ENCODE measurements at regions not wholly inside any gene's neighbourhood (a gene's known extent, or its start where the extent isn't known, plus 50 kb on each side); places are given as distances from the start of the nearest gene placed in this dataset.
"Not testable (repeated sequence)": the region's sequence is repeated elsewhere in the genome, so short reads cannot be mapped to it uniquely, and the experiment has no call there.

DNA sequence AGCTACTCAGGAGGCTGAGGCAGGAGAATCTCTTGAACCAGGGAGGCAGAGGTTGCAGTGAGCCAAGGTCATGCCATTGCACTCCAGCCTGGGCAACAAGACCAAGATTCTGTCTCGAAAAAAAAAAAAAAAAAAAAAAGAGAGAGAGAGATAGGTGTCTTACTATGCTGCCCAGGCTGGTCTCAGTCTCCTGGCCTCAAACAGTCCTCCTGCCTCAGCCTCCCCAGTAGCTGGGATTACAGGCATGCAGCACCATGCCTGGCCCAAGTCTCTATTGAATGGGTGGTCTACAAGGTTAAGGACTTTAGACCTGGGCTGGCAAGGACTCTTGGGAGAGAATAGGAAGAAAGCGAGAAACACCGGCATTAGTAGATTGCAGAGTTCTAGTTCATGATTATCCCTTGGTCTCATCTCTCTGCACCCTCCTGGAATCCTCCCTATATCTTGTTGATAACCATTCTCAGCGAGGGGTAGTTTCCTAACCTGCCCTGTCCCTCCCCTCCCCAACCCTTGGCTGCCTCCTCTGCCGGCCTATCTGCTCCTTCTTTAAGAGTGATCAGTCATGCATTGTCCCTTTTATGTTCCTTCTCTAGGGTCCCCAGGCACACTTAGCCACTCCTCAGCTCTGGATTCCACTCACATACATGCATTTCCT is 128.1 kb upstream of the MAP1LC3B2 start:
- DNase-seq (ENCODE audit: low read depth), result no peak

DNA sequence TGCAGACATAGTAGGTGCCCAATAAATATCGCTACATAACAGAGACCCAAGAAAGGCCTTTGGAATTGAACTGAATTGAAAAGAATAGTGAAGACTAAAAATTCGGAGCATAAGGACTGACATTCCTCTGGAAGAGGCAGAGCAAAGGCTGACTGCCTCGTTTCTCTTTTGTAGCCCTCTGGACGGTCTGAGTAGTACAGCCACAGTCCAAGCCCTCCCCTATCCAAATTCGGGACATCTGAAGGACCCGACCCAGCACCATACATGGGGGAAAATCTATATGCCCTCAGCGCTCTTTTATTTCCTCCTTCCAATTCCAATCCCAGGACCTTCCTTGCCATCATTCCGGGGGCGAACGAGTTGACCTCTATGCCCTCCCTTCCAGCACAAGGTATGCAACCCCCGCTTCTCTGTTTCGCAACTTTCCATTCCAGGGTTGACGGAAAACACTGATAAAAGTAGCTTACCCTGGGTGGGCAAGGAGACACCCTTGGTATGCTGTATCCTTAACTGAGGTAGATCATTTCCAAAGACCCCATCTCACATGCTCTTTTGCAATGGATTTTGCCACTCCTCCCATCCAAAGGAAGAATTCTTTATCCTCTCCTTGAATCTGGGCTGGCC is 127.4 kb upstream of the MAP1LC3B2 start:
- no peak for DNase-seq (ENCODE audit: low read depth)

DNA sequence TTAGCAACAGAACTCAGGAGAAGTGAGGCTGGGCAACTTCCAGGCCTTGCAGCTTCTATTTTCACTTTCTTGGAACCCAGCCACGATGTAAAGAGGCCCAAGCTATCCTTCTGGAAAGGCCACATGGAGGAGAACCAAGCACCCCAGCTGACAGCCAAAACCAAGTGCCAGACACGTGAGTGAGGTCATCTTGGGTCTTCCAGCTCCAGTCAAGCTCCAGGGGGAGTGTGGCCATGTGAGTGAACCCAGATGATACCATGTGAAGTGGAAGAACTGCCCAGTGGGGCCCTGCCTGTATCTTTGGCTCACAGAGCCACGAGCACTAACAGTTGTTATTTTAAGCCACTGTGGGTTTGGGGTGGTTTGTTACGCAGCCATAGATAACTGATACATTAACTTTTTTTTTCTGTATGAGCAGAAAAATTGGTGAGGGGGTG is 126.8 kb upstream of the MAP1LC3B2 start:
- no peak for DNase-seq (ENCODE audit: low read depth)

DNA sequence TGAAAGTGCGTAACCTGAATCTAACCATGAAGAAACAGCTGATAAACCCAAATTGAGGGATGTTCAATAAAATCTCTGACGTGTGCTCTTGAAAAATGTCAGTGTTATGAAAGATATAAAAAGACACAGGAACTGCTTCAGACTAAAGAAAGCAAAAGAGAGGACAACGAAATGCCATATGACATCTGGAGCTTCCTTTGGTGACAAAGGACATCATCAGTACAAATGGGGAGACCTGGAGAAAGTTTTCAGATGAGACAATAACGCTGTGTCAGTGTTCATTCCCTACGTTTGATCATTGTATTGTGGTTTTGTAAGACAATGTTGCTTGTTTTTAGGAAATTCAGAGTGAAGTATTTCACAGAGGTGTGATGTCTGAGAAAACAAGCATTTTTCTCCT is 125.9 kb upstream of the MAP1LC3B2 start:
- DNase-seq (ENCODE audit: low read depth), result no peak

DNA sequence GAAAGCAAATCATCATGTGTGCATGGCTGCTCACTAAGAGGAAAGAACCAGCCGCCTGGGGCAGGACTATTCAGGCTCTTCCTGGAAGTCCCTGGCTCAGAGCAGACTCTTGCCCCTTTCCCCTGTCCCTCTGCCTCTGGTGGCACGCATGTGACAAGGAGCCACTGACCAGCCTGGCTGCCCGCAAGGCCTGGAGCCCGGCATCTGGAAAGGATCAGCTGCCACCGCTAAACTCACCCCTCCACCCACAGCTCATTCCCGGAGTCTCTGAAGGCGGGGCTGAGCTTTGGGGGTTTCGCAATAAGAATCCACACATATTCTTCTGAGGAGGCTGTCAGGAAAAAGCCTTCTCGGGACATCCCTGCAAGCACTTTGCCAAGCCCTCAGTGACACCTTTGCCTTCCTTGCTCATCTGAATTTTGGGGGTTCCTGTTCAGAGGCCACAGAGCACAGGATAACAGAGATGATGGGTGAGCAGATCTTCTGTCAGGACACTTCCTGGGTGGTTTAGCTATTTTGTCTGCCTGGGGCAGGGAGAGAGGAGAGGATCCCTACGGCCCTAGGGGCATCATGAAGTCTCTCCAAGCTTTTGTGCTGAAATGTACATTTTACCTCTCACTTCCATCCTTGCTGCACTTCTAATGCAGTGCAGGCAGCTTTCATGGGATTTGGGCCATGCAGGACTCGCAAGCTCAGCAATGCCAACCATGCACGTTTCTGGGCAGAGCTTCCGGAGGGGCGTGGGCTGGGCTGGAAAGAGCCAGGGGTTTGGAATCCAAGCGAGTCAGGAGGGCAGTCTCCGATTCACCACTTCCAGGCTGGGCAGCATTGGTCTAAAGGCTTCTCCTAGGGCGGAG is 124.8 kb upstream of the MAP1LC3B2 start:
- DNase-seq (ENCODE audit: low read depth), result no peak

DNA sequence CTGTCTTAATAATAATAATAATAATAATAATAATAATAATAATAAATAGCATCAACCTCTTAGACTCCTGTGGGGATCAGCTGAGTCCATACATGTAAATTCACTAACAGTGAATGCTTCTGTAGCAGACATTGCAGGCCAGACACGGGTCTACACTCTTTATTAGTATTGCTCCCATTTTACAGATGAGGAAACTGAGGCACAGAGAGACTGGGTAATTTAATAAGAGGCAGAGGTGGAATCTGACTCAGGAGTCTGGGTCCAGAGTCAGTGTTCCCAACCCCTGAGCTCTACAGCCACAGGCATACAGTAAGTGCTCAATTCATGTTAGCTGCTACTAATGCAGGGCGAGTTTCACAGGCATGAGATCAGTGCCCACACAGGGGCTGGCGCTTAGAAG is 123.2 kb upstream of the MAP1LC3B2 start:
- no peak for DNase-seq (ENCODE audit: low read depth)

DNA sequence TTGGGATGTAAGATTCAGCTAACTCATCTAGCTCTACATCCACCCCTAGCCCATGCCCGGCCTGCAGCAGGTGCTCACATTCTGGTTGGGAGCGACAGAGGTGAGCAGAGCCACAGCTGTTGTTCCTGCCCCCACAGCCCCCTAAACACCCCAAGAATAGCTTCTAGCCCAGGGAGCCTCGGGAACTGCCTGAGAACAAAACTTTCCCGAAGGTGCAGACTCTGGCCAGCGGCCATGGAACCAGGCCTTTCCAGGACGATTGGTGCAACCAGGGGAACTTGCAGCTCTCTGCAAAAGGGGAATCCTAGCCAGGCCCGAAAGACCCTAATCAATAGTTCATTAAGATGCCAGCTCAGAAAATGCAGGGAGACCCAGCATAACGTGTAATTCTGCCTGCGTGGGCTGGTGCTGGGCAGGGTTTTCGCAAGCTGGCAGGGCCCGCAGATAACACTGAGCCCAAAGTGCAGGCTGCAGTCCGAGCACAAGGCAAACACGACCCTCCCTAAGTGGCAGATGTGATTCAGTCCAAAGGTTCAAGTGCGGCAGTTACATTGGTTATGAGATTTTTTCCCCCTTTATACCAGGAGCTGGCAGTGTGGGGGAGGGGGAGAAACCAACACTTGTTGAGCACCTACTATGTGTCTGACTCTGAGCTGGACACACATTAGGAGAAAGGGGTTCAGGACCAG is 122.5 kb upstream of the MAP1LC3B2 start:
- DNase-seq (ENCODE audit: low read depth), result no peak

DNA sequence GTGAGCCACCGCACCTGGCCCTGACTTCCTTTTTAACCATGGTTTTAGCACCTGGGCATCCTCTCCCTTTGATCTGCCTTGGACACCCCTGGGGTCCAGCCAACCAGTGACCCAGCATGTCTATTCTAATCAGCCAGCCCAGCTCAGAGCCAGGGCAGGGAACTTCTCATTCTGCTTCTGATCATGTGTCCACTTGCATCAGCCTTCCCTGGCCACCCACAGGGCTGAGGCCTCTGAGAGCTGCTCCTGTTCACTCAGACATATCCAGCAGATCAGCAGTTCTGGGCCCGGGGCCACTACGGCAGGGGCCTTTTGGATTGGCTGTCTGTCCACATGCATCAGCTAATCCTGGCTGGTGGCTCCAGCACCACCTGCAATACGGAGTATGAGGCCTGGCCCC is 117.9 kb upstream of the MAP1LC3B2 start:
- DNase-seq (ENCODE audit: low read depth), result no peak

DNA sequence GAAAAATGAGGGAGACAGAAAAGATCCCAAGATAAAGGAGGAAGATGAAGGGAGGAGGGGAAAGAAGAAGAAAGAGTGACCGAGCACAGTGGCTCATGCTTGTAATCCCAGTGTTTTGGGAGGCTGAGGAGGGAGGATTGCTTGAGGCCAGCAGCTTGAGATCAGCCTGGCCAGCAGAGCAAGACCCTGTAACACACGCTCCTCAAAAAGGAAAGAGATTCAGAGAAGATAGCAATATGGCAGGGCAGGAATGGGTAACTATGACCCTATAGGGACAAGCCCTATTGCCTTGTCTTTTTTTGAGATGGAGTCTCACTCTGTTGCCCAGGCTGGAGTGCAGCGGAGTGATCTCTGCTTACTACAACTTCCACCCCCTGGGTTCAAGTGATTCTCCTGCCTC is 116.9 kb upstream of the MAP1LC3B2 start:
- DNase-seq (ENCODE audit: low read depth), result no peak

DNA sequence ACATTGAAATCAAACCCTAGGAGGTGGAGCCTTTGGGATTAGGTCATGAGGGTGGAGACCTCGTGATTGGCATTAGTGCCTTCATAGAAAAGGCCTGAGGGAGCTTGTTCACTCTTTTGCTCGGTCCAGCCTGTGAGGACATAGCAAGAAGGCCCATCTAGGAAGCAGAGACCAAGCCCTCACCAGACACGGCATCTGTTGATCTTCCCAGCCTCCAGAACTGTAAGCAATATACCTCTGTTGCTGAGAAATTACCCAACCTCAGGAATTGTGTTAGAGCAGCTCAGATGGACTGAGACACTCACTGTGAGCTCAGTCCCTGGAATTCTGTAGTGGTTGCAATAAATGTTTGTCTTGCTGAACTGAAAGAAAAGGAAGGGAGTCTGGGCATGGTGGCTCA is 116.2 kb upstream of the MAP1LC3B2 start:
- no peak for DNase-seq (ENCODE audit: low read depth)

DNA sequence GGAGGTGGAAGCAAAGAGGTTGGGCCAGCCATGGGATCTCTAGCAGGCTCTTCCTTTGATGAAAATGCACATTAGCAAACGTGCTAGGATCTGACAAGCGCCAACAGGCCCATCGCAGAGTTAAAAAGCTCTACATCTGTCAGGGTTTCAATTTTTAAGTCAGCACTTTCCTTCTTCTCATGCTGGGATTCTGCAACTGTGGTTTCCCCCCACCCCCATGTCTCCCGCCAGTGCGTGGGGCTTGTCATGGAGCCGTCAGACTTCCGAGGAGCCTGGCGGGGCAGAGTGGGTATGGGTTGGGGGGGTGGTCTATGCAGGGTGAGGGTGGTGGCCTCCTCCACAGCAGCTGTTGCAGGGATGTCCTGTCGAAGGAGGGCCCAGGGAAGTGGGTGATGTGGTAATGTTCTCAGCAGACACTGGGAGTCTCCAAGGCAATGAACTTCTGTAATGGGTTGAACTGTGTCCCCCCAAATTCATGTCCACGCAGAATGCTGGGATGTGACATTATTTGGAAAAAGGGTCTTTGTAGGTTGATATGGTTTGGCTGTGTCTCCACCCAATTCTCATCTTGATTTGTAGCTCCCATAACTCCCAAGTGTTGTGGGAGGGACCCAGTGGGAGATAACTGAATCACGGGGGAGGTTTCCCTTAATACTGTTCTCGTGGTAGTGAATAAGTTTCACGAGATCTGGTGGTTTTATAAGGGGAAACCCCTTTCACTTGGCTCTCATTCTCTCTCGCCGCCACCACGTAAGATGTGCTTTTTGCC is 115.2 kb upstream of the MAP1LC3B2 start:
- DNase-seq (ENCODE audit: low read depth), result peak; percentile 9

DNA sequence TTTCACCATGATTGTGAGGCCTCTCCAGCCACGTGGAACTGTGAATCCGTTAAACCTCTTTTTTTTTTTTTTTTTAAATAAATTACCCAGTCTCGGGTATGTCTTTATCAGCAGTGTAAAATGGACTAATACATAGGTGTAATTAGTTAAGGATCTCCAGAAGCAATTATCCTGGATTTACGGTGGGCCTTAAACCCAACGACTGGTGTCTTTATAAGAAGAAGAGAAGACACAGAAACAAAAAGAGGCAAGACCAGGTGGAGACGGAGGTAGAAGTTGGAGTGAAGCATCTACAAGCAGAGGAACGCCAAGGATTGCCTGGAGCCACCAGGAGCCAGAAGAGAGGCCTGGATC is 114.6 kb upstream of the MAP1LC3B2 start:
- DNase-seq (ENCODE audit: low read depth), result no peak

DNA sequence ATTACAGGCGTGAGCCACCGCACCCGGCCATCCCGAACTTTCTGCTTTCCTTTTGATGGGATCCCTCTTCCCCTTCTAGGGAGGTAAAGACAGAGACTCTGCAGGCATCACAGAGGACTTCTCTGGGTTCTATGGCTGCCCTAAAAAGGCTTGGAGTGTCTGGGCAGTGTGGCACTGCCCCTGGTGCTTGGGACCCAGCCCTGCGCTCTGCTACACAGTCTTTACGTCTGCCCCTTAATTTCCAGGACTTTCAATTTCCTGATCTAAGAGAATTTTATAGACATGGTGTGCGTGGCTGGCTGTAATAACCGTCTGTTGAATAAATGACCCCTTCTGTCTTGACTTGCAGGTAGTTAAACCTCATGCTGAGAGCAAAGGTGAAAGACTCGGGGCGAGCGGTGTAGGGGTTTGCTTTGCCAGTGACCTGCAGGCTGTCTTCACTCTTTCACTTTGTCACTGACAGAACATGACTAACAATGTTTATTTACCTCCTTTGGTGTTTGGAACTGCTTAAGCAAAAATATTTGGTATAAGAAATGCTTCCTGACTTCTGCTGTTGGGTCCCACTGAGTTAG is 110.9 kb upstream of the MAP1LC3B2 start:
- no peak for DNase-seq (ENCODE audit: low read depth)

DNA sequence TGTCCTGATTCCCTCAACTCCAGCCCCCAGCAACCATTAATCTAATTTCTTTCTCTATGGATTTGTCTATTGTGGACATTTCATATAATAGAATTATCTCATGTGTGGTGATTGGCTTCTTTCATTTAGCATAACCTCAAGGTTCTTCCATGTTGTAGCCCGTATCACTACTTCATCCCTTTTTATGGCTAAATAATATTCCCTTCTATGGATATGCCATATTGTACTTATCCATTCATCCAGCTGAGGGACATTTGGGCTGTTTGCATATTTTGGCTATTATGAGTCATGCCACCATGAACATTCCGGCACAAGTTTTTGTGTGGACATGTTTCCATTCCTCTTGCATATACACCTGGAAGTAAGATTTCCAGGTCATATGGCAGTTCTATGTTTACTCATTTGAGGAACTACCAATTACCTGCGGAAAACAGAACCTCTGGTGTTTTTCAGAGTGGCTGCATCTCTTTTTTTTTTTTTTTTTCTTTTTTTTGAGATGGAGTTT is 108.7 kb upstream of the MAP1LC3B2 start:
- DNase-seq (ENCODE audit: low read depth), result no peak

DNA sequence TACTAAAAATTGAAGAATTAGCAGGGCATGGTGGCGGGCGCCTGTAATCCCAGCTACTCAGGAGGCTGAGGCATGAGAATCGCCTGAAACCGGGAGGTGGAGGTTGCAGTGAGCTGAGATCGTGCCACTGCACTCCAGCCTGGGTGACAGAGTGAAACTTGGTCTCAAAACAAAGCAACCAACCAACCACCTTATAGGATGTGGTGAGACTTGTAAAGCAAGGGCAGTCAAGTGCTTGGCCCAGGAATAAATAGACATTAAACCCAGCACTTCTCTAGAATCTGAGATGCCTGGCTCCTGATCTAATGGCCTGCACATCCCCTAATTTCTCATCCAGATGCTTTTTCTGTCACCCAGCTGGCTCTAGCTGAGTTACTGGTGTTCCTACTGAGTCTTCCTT is 106.2 kb upstream of the MAP1LC3B2 start:
- DNase-seq (ENCODE audit: low read depth), result not testable (repeated sequence)

DNA sequence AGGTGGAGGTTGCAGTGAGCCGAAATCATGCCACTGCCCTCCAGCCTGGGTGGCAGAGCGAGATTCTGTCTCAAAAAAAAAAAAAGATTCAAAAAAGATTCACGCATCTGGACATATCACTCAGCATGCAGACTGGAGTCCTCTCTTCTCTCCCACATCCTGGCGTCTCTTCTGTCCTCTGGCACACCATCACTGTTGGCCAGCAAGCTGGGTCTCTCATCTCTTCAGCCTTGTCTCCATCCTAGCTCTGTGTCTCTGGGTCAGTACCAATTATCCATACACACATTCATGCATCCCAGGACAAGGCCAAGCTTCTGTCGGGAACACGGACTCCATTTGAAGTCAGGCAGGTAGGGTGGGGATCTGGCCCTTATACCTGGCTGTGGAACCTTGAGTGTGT is 105.5 kb upstream of the MAP1LC3B2 start:
- DNase-seq (ENCODE audit: low read depth), result no peak

DNA sequence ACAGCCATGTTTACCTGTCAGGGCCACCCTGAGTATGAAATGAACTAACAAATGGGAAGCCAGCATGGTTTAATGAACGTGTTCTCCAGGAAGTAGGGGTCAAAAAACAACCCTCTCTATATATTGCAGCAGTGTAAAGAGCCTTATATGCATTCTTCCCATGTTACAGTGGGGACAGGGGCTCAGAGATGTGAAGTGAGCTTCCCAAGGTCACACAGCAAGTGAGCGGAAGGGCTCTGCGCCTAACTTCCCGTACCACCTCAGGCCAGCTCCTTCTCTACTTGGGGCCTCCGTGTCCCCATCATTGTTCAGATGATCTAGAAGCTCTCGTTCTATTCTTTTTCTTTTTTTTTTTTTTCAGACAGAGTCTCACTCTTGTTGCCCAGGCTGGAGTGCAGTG is 105.1 kb upstream of the MAP1LC3B2 start:
- no peak for DNase-seq (ENCODE audit: low read depth)

DNA sequence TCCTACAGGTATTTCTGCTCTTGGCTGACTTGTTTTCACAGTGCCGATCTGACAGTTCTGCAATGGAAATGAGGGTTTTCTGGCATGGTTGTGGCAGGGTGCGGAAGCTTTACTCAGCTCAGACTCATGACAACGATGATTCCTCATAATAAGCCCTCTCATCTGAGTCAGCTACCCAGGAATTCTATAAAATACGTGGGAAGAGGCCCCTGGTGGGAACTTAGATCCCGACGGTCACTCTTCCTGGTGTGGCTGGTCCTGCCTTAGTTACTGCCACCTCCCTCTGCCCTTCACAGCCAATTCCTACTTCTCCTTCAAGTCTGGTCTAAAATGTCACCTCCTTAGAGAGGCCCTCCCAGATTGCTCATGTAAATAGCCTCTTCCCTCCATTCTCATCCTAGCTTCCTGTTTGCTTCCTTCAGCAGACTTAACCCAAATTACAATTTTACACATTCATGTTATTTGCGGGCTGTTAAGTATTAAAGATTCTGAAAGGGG is 104.2 kb upstream of the MAP1LC3B2 start:
- no peak for DNase-seq (ENCODE audit: low read depth)

DNA sequence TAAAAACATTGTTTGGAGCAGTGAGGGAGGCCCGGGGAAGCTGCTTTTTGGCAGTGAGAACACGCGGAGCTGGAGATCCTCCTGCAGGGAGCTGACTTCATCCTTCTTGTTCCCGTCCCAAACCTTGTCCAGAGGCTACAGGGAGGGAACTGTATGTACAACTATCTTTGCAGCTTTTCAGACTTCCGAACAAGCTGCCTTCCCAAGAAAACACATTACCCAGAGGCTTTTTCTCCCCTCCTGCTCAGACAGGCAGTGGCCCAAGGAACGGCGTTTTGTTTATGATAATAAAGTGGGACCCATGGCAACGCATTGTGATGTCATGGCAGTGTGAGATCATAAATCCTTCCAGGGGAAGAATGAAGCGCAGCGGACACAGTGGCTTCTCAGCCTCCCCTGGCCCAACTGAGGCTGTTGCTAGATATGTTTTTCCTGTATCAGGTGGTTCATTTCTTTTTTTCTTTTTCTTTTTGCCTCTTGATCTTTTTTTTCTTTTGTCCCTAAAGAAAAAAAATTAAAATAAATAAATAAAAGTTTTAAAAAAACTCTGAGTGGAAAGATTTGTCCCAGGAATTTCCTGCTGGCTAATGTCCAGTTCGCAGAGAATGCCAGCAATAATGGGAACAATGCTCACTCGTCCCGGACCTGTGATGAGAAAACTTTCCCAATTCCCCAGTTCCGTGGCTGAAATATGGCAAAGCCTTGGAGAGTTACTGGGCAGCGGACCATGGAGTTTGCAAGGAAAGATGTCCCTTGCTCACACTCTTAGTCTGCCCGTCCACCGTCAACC is 103.4 kb upstream of the MAP1LC3B2 start:
- no peak for DNase-seq (ENCODE audit: low read depth)

DNA sequence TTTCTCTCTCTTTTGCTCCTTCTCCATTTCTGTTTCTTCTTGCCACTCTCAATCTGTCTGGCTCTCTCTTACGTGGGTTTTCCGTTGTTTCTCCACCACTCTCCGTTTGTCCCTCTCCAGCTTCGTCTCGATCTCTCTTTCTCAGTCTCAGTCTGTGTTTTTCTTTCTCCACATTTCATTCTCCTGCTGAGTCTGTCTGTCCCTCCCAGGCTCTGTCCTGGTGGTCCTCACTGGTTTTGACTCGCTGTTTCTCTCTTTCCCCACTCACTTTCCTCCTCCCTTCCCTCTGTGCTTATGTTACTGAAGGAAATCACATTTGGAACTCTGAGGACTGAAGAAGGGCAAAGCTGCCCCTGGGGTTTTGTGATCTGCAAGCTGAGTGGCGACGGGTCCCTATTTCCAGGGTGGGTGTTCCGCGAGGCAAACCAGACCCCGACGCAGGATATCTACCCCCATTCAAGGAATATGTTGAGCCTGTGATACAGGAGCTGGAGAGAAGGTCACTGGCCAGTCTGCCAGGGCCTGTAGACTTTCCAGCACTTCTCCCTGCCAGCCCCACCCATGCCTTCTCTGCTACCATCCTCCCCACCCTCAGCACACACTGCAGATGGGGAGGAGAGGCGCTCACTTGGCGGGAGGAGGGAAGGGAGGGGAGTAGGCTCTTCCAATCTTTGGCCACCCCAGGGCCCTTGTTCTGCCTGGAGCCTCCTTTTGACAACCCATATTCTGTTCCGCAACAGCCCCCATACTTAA is 102.7 kb upstream of the MAP1LC3B2 start:
- no peak for DNase-seq (ENCODE audit: low read depth)
